K562 (cell line): ENCODE measurements at regions not wholly inside any gene's neighbourhood (a gene's known extent, or its start where the extent isn't known, plus 50 kb on each side); places are given as distances from the start of the nearest gene placed in this dataset.

Experiments used
- ATAC-seq: fragments of 200-7000 bp; cut with Tn5 transposase; 3 replicates; pipeline ENCODE4 v1.9.1; 2020; ENCODE audit warnings: moderate library complexity
- BruUV-seq: library from RNA; stranded (reverse); fragments of 400-500 nt; replicated peaks from 2 replicates; lab custom pipeline; 2021; lab: Mats Ljungman, UMichigan
- CTCF ChIA-PET: fragments of 300-600 bp; formaldehyde crosslinking; extraction: SDS; loops from one replicate; lab custom pipeline; 2021; ENCODE audit warnings: low intra/inter-chr PET ratio; lab: Yijun Ruan, JAX
- POLR2A ChIA-PET: fragments of 300-600, 350-650 bp; sonication (Branson Sonifier 250); formaldehyde crosslinking; extraction: SDS; loops from one replicate; lab custom pipeline; 2021; ENCODE audit warnings: antibody characterized with exemption, inconsistent platforms; lab: Yijun Ruan, JAX
- DNase-seq, 4 experiments: peaks; one replicate each; pipeline versions ENCODE4 v3.0.0 to v3.0.0-alpha.2; 2011 to 2018; ENCODE audit warnings: low spot score in 3 of 4, mixed read lengths in 3 of 4; ENCODE audit errors: extremely low read depth in 1 of 4
- FAIRE-seq: peaks from 2 replicates; lab custom pipeline; 2011; peaks lifted over from hg19 to GRCh38; lab: Jason Lieb, UNC
- H2AFZ ChIP-seq: 2 replicates; pipeline ENCODE4 v1.6.0; 2011; ENCODE audit warnings: low read depth, low read length, control low read depth, inconsistent platforms
- H3K27ac ChIP-seq: fragments of 200-600 bp; 3 replicates; pipeline ENCODE4 v1.8.0; 2011; ENCODE audit warnings: low read depth, mild to moderate bottlenecking, control low read depth, inconsistent platforms, low read length, moderate library complexity, mixed read lengths; ENCODE audit errors: extremely low read depth
- H3K27me3 ChIP-seq, 2 experiments: fragments of 300-600 bp in 1 of 2; 2 replicates in 1 of 2; 3 replicates in 1 of 2; pipeline versions ENCODE4 v1.6.0 to v1.8.0; 2011; ENCODE audit warnings: inconsistent platforms in 2 of 2, low read length in 2 of 2, mild to moderate bottlenecking in 1 of 2, mixed read lengths in 1 of 2, moderate library complexity in 1 of 2; ENCODE audit not compliant: control insufficient read depth in 2 of 2, insufficient read depth in 2 of 2
- H3K36me3 ChIP-seq: fragments of 300-600 bp; 3 replicates; pipeline ENCODE4 v1.8.0; 2011; ENCODE audit warnings: mild to moderate bottlenecking, low read length, inconsistent platforms; ENCODE audit not compliant: control insufficient read depth, insufficient read depth
- H3K4me1 ChIP-seq, 2 experiments: fragments of 200-600 bp in 1 of 2; replicated peaks in 1 of 2; 2 replicates in 1 of 2; 3 replicates in 1 of 2; pipeline versions ENCODE4 v1.5.1 to v1.8.0; 2011; ENCODE audit warnings: inconsistent platforms in 2 of 2, low read length in 2 of 2, mild to moderate bottlenecking in 1 of 2, mixed read lengths in 1 of 2, moderate library complexity in 1 of 2; ENCODE audit not compliant: control insufficient read depth in 2 of 2, insufficient read depth in 2 of 2
- H3K4me2 ChIP-seq: 2 replicates; pipeline ENCODE4 v1.6.1; 2011; ENCODE audit warnings: low read length, control low read depth, inconsistent platforms, mixed read lengths; ENCODE audit not compliant: insufficient read depth
- H3K4me3 ChIP-seq: fragments of 200-600 bp; sonication (generic), shearing (Covaris generic); 2 replicates; pipeline ENCODE4 v1.5.1; 2016; ENCODE audit warnings: control low read depth, inconsistent platforms
- H3K79me2 ChIP-seq: fragments of 200-600 bp; 3 replicates; pipeline ENCODE4 v1.8.0; 2011; ENCODE audit warnings: low read length, inconsistent platforms; ENCODE audit not compliant: control insufficient read depth, insufficient read depth
- H3K9ac ChIP-seq, 2 experiments: 2 replicates each; pipeline versions ENCODE4 v1.6.0 to v1.6.1; 2011; ENCODE audit warnings: low read depth in 2 of 2, low read length in 2 of 2, control low read depth in 1 of 2, inconsistent platforms in 1 of 2, mild to moderate bottlenecking in 1 of 2, mixed read lengths in 1 of 2; ENCODE audit not compliant: insufficient read depth in 1 of 2
- H3K9me1 ChIP-seq: one replicate; pipeline ENCODE4 v1.6.0; 2011; ENCODE audit warnings: inconsistent platforms, mild to moderate bottlenecking, low read length, moderate library complexity; ENCODE audit not compliant: control insufficient read depth, insufficient read depth
- H3K9me3 ChIP-seq: replicated peaks from 2 replicates; pipeline ENCODE4 v1.5.1; 2011; ENCODE audit warnings: low read depth, low read length, inconsistent platforms; ENCODE audit not compliant: control insufficient read depth, insufficient read depth
- H4K20me1 ChIP-seq: replicated peaks from 2 replicates; pipeline ENCODE4 v1.6.1; 2011; ENCODE audit warnings: low read length, inconsistent platforms, mixed read lengths; ENCODE audit not compliant: control insufficient read depth, insufficient read depth
- CBX2 ChIP-seq: fragments of 200-600 bp; sonication (generic); IDR thresholded peaks from one replicate; pipeline ENCODE4 v1.6.1; 2012; ENCODE audit warnings: mild to moderate bottlenecking, low read length, inconsistent platforms; ENCODE audit not compliant: insufficient read depth, poor library complexity, severe bottlenecking
- CSDE1 ChIP-seq, 2 experiments: fragments of 450-650 bp; IDR thresholded peaks; 2 replicates each; pipeline ENCODE4 v1.6.1; 2016; ENCODE audit warnings: mild to moderate bottlenecking in 1 of 2
- HDAC1 ChIP-seq, 2 experiments: fragments of 450-650 bp; IDR thresholded peaks; 2 replicates each; pipeline ENCODE4 v1.6.1; 2016 to 2017; ENCODE audit warnings: inconsistent platforms in 1 of 2, mild to moderate bottlenecking in 1 of 2, moderate library complexity in 1 of 2
- MEF2D ChIP-seq: conservative IDR thresholded peaks from 2 replicates; pipeline ENCODE4 v1.6.1; 2016; ENCODE audit warnings: low read depth, missing genetic modification characterization, missing compliant biosample characterization
- NCOA4 ChIP-seq: fragments of 450-650 bp; IDR thresholded peaks from 2 replicates; pipeline ENCODE4 v1.6.1; 2018; ENCODE audit warnings: mild to moderate bottlenecking; ENCODE audit not compliant: partially characterized antibody
- SETDB1 ChIP-seq: IDR thresholded peaks from one replicate; pipeline ENCODE4 v1.6.1; 2012; ENCODE audit warnings: low read length, control low read depth, inconsistent platforms
- SIRT6 ChIP-seq: IDR thresholded peaks from one replicate; pipeline ENCODE4 v1.6.1; 2012; ENCODE audit warnings: low read depth, mild to moderate bottlenecking, control low read depth, inconsistent platforms, low read length, moderate library complexity
- SPI1 ChIP-seq: IDR thresholded peaks from 2 replicates; pipeline ENCODE4 v1.6.1; 2011; ENCODE audit warnings: low read depth, low read length, control low read depth, borderline replicate concordance
- STAG1 ChIP-seq: sonication (generic); formaldehyde crosslinking; IDR thresholded peaks from 2 replicates; pipeline ENCODE4 v1.5.0; 2020; ENCODE audit warnings: missing genetic modification reagents, borderline replicate concordance
- TFAM ChIP-seq: fragments of 250-450 bp; sonication (Bioruptor Pico); conservative IDR thresholded peaks from 2 replicates; pipeline ENCODE4 v1.5.0; 2021; ENCODE audit warnings: mild to moderate bottlenecking, moderate library complexity
- ZFPM2 ChIP-seq: fragments of 250-450 bp; sonication (Bioruptor Pico); IDR thresholded peaks from 2 replicates; pipeline ENCODE4 v1.5.1; 2022; ENCODE audit warnings: mild to moderate bottlenecking
- ZNF316 ChIP-seq: fragments of 450-650 bp; IDR thresholded peaks from 2 replicates; pipeline ENCODE4 v1.6.1; 2016
- ZNF583 ChIP-seq: fragments of 250-450 bp; sonication (Bioruptor Pico); IDR thresholded peaks from 2 replicates; pipeline ENCODE4 v1.4.0; 2020
- ZNF589 ChIP-seq: fragments of 200-800 bp; sonication (Bioruptor generic); IDR thresholded peaks from 2 replicates; pipeline ENCODE4 v1.6.1; 2016; ENCODE audit warnings: low read depth, missing genetic modification characterization, missing compliant biosample characterization
- ZZZ3 ChIP-seq: fragments of 450-650 bp; IDR thresholded peaks from 2 replicates; pipeline ENCODE4 v1.6.1; 2016; ENCODE audit warnings: antibody characterized with exemption, mild to moderate bottlenecking, moderate library complexity
- WGBS: fragments of 100-300 bp; shearing (Covaris generic); methylation state at CpG from one replicate; pipeline ENCODE4 v1.1.6; 2016; ENCODE audit warnings: low coverage, mixed read lengths; ENCODE audit not compliant: insufficient coverage; ENCODE audit errors: missing lambda C conversion rate; 5-methylcytosine and 5-hydroxymethylcytosine counted together
- in situ Hi-C: fragments of 300-500 bp; cut with MboI; formaldehyde crosslinking; loops from 4 replicates; pipeline ENCODE4 v1.15.0; 2018; ENCODE audit warnings: inconsistent platforms, mixed read lengths
- intact Hi-C: fragments of 100-400 bp; cut with micrococcal nuclease; formaldehyde crosslinking; loops from 2 replicates; pipeline ENCODE4 v1.14.2; 2022
- TF ChIP-seq, protein P1 (sequence below): sonication (generic); formaldehyde crosslinking; IDR thresholded peaks from 2 replicates; pipeline ENCODE4 v1.8.0; 2022; ENCODE audit warnings: mild to moderate bottlenecking, missing genetic modification reagents, borderline replicate concordance
- TF ChIP-seq, protein P2 (sequence below): fragments of 450-650 bp; IDR thresholded peaks from 2 replicates; pipeline ENCODE4 v1.6.1; 2016
- TF ChIP-seq, protein P3 (sequence below): sonication (generic); formaldehyde crosslinking; IDR thresholded peaks from 2 replicates; pipeline ENCODE4 v1.9.0; 2022; ENCODE audit warnings: mild to moderate bottlenecking, missing genetic modification reagents
- TF ChIP-seq, protein P4 (sequence below): fragments of 250-450 bp; sonication (Bioruptor Pico); IDR thresholded peaks from 2 replicates; pipeline ENCODE4 v1.4.0; 2020; ENCODE audit warnings: mild to moderate bottlenecking, moderate library complexity, borderline replicate concordance

DNA sequence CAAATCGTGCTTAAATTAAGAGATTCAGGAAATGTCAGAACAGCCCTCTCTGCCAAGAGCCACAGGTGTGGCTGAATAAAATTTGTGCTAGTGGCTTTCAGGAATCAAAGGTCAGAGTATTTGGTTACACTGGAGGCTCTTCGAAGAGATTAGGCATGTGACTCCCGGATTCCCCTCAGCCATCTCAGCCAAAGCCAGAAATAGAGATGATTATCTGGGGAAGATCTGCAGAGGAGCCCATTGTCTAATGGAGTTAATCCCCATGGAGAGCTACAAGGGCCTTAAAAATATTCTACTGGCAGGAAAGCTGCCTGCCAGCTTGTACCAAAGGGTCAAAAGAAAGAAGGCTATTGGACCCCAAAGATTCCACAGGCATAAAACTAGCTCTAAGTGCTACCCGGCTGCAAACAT lies 1259.5 kb downstream of the TBC1D22A start:
- Histone ChIP-seq H3K27me3 (no peaks in the 10 kb centered on the region), H4K20me1 (no peaks in the 10 kb centered on the region)
- POLR2A ChIA-PET, result no interaction called here
- WGBS, result 3% methylated on average over 4 of the region's 4 CpGs
- TF ChIP-seq ZNF583 (CRISPR knock-in tag), result no peak
- no peak for TF ChIP-seq ZFPM2 (CRISPR knock-in tag)
- no peak for TF ChIP-seq SPI1
- no peak for TF ChIP-seq ZZZ3
- no peak for TF ChIP-seq MEF2D (tag)
- TF ChIP-seq SIRT6, result no peak
- no peak for TF ChIP-seq CSDE1 (IDR thresholded peaks at IDR 0.05)
- no peak for TF ChIP-seq HDAC1 (IDR thresholded peaks at IDR 0.05)
- TF ChIP-seq, protein P1, sequence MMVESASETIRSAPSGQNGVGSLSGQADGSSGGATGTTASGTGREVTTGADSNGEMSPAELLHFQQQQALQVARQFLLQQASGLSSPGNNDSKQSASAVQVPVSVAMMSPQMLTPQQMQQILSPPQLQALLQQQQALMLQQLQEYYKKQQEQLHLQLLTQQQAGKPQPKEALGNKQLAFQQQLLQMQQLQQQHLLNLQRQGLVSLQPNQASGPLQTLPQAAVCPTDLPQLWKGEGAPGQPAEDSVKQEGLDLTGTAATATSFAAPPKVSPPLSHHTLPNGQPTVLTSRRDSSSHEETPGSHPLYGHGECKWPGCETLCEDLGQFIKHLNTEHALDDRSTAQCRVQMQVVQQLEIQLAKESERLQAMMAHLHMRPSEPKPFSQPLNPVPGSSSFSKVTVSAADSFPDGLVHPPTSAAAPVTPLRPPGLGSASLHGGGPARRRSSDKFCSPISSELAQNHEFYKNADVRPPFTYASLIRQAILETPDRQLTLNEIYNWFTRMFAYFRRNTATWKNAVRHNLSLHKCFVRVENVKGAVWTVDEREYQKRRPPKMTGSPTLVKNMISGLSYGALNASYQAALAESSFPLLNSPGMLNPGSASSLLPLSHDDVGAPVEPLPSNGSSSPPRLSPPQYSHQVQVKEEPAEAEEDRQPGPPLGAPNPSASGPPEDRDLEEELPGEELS, result no peak
- TF ChIP-seq STAG1 (CRISPR knock-in tag), result no peak
- no peak for TF ChIP-seq NCOA4
- TF ChIP-seq, protein P2, sequence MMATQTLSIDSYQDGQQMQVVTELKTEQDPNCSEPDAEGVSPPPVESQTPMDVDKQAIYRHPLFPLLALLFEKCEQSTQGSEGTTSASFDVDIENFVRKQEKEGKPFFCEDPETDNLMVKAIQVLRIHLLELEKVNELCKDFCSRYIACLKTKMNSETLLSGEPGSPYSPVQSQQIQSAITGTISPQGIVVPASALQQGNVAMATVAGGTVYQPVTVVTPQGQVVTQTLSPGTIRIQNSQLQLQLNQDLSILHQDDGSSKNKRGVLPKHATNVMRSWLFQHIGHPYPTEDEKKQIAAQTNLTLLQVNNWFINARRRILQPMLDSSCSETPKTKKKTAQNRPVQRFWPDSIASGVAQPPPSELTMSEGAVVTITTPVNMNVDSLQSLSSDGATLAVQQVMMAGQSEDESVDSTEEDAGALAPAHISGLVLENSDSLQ, result no peak
- TF ChIP-seq CBX2, result no peak
- no peak for TF ChIP-seq ZNF316
- TF ChIP-seq, protein P3, sequence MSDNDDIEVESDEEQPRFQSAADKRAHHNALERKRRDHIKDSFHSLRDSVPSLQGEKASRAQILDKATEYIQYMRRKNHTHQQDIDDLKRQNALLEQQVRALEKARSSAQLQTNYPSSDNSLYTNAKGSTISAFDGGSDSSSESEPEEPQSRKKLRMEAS (CRISPR knock-in tag), result no peak
- TF ChIP-seq, protein P4, sequence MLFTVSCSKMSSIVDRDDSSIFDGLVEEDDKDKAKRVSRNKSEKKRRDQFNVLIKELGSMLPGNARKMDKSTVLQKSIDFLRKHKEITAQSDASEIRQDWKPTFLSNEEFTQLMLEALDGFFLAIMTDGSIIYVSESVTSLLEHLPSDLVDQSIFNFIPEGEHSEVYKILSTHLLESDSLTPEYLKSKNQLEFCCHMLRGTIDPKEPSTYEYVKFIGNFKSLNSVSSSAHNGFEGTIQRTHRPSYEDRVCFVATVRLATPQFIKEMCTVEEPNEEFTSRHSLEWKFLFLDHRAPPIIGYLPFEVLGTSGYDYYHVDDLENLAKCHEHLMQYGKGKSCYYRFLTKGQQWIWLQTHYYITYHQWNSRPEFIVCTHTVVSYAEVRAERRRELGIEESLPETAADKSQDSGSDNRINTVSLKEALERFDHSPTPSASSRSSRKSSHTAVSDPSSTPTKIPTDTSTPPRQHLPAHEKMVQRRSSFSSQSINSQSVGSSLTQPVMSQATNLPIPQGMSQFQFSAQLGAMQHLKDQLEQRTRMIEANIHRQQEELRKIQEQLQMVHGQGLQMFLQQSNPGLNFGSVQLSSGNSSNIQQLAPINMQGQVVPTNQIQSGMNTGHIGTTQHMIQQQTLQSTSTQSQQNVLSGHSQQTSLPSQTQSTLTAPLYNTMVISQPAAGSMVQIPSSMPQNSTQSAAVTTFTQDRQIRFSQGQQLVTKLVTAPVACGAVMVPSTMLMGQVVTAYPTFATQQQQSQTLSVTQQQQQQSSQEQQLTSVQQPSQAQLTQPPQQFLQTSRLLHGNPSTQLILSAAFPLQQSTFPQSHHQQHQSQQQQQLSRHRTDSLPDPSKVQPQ, result no peak
- no peak for TF ChIP-seq ZNF589
- TF ChIP-seq SETDB1, result no peak
- no peak for TF ChIP-seq TFAM (CRISPR knock-in tag)
- TF ChIP-seq, all 486 proteins: peak for 0
- in situ Hi-C loops, result no loop called here
- H3K9me3 ChIP-seq, result no peaks in the 10 kb centered on the region
- CTCF ChIA-PET, result no interaction called here
- H3K27ac ChIP-seq, result no peak overlapping the region
- H2AFZ ChIP-seq, result no peak overlapping the region
- H3K4me2 ChIP-seq, result no peak overlapping the region
- no TSS peak for BruUV-seq
- ATAC-seq, result no peak
- H3K36me3 ChIP-seq, result no peaks in the 10 kb centered on the region
- no peak overlapping the region for H3K9ac ChIP-seq
- intact Hi-C loops, result no loop called here
- H3K4me3 ChIP-seq, result no peak overlapping the region
- H3K79me2 ChIP-seq, result no peaks in the 10 kb centered on the region
- FAIRE-seq, result no peak
- DNase-seq, result no peak
- no peaks in the 10 kb centered on the region for H3K4me1 ChIP-seq
- H3K9me1 ChIP-seq, result no peaks in the 10 kb centered on the region
